ENCODE measurements at regions not wholly inside any gene's neighbourhood (a gene's known extent, or its start where the extent isn't known, plus 50 kb on each side); places are given as distances from the start of the nearest gene placed in this dataset.

DNA sequence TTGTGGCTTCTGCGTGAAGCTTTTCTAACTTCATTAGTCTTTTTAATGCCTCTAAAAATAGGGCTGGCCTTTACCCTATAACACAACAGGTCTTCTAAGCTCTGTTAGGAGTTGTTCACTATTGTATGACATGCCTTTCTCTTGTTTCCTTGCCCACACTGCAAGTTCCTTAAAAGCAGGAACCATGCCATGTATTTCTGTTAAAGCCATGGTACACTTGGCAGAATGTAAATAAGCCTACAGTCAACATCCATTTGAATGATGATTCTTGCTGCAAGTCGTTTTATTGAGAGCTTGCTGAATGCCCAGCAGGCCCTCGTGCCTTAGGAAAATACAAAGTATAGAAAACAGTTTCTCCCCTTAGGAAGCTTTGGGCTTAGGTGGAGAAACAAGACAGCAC lies 214.6 kb downstream of the DUSP10 start:
- TF ChIP-seq, protein P1, sequence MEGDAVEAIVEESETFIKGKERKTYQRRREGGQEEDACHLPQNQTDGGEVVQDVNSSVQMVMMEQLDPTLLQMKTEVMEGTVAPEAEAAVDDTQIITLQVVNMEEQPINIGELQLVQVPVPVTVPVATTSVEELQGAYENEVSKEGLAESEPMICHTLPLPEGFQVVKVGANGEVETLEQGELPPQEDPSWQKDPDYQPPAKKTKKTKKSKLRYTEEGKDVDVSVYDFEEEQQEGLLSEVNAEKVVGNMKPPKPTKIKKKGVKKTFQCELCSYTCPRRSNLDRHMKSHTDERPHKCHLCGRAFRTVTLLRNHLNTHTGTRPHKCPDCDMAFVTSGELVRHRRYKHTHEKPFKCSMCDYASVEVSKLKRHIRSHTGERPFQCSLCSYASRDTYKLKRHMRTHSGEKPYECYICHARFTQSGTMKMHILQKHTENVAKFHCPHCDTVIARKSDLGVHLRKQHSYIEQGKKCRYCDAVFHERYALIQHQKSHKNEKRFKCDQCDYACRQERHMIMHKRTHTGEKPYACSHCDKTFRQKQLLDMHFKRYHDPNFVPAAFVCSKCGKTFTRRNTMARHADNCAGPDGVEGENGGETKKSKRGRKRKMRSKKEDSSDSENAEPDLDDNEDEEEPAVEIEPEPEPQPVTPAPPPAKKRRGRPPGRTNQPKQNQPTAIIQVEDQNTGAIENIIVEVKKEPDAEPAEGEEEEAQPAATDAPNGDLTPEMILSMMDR (IDR thresholded peaks at IDR 0.05), result no peak
- TF ChIP-seq POLR2A (IDR thresholded peaks at IDR 0.05) (no peak), EP300 (IDR thresholded peaks at IDR 0.05) (no peak)

Measured in upper lobe of left lung (tissue), 4 donors.